Omental fat pad (tissue), 3 donors: ENCODE measurements at regions not wholly inside any gene's neighbourhood (a gene's known extent, or its start where the extent isn't known, plus 50 kb on each side); places are given as distances from the start of the nearest gene placed in this dataset.

Experiments used
- ATAC-seq: fragments of 150-250 bp; one replicate; pipeline ENCODE4 v1.9.1; 2016; ENCODE audit warnings: mild to moderate bottlenecking, moderate library complexity; ENCODE audit not compliant: low FRiP score
- DNase-seq: peaks from one replicate; pipeline ENCODE4 v3.0.0-alpha.2; 2019; ENCODE audit warnings: low spot score
- TF ChIP-seq, protein P1 (sequence below), 3 donors: fragments of 450-650 bp; IDR thresholded peaks; one replicate each; pipeline ENCODE4 v1.5.1; 2016 to 2017; ENCODE audit warnings: antibody characterized with exemption in 3 of 3, mild to moderate bottlenecking in 3 of 3, moderate library complexity in 2 of 3

- ATAC-seq (no peak), DNase-seq (no peak)
Measured at GRCh38 chr5:23368393-23368792, 139.0 kb upstream of the PRDM9 start.

GRCh38 chr5:23367874-23368273 lies 139.5 kb upstream of the PRDM9 start:
- TF ChIP-seq, protein P1, sequence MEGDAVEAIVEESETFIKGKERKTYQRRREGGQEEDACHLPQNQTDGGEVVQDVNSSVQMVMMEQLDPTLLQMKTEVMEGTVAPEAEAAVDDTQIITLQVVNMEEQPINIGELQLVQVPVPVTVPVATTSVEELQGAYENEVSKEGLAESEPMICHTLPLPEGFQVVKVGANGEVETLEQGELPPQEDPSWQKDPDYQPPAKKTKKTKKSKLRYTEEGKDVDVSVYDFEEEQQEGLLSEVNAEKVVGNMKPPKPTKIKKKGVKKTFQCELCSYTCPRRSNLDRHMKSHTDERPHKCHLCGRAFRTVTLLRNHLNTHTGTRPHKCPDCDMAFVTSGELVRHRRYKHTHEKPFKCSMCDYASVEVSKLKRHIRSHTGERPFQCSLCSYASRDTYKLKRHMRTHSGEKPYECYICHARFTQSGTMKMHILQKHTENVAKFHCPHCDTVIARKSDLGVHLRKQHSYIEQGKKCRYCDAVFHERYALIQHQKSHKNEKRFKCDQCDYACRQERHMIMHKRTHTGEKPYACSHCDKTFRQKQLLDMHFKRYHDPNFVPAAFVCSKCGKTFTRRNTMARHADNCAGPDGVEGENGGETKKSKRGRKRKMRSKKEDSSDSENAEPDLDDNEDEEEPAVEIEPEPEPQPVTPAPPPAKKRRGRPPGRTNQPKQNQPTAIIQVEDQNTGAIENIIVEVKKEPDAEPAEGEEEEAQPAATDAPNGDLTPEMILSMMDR (IDR thresholded peaks at IDR 0.05): no peak
- no peak for ATAC-seq
- no peak for DNase-seq

More at GRCh38 chr5:23368393-23368792, 139.0 kb upstream of the PRDM9 start:
- TF ChIP-seq, protein P1 (IDR thresholded peaks at IDR 0.05): no peak

DNA sequence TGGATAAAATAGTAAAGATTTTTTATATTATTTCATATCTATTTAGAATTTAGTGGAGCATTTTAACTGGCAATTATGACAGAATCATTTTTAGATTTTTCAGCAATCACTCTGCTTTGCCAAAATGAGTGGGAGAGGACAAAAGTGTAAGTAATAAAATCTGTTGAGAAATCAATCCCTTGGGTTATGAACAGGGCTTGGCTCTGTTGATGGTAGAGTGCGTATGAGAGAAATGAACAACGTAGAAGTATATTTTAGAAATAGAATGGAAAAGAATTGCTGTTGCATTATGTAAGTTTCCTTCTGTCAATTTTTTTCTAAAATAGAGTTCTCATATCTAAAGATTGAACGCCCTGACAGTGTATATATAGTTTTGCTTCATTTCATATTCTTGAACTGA lies 154.1 kb upstream of the PRDM9 start:
- no peak for ATAC-seq
- DNase-seq: no peak
- TF ChIP-seq, protein P1 (IDR thresholded peaks at IDR 0.05): no peak

GRCh38 chr5:23352446-23352845 lies 155.0 kb upstream of the PRDM9 start:
- TF ChIP-seq, protein P1 (IDR thresholded peaks at IDR 0.05): no peak
- DNase-seq (no peak), ATAC-seq (no peak)

GRCh38 chr5:23343121-23343520 lies 164.3 kb upstream of the PRDM9 start:
- no peak for DNase-seq
- TF ChIP-seq, protein P1 (IDR thresholded peaks at IDR 0.05): no peak
- no peak for ATAC-seq

DNA sequence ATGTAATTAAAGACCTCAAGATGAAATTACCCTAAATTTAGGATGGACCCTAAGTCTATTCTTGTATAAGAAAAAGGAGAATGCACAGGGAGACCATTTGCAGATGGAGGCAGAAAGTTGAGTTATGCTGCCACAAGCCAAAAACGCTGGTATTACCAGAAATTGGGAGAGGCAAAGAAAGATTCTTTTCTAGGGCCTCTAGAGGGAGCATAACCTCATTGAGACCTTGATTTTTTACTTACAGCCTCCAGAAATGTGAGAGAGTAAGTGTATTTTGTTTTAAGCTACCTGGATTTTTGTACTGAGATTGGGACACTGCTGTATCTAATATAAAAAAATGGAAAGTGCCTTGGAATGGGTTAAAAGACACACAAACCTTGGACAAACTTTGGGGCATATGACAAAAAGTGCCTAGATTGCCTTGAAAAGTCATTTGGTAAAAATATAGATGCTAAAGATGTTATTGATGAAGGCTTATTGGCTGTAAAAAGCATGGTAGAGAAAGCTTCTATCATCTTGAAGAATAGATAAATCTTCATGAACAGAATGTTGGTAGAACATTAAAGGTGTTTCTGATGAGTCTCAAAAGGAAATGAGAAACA lies 174.7 kb upstream of the PRDM9 start:
- ATAC-seq (no peak), DNase-seq (no peak)
- TF ChIP-seq, protein P1 (IDR thresholded peaks at IDR 0.05): no peak

- no peak for ATAC-seq
- DNase-seq: no peak
- TF ChIP-seq, protein P1 (IDR thresholded peaks at IDR 0.05): no peak
Measured at GRCh38 chr5:23330726-23331125, 176.7 kb upstream of the PRDM9 start.
